ENCODE measurements at regions not wholly inside any gene's neighbourhood (a gene's known extent, or its start where the extent isn't known, plus 50 kb on each side); places are given as distances from the start of the nearest gene placed in this dataset.

DNA sequence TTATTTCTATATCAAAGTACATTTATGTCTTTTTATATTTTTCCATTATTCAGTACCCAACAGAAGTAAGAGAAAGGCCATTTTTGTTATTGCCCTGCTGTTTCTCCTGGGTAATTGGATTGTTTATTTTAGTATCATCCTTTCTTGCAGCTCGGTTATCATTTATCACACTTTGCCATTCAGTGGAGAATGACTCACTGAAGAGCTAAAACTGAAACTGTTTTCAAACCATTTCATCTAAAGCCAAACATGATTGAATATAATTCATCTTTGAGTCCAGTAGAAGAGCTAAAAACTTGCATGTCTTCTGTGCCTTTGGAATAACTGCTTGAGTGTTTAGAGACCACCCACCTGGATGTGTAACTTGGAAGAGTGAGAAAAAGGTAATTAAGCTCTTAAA lies 139.5 kb upstream of the PRDM9 start:
- H3K4me1 Mint-ChIP-seq, result peaks cover 0 to 3% of the 10 kb centered on the region in 2 experiments; a peak in 1 of 4 replicates
- Histone ChIP-seq H4K5ac (ENCODE audit: insufficient read length, low read depth, low read length) (no peak overlapping the region), H3K9ac (ENCODE audit: extremely low read depth, insufficient read length, low read length) (no peak overlapping the region), H2BK15ac (ENCODE audit: low read depth, low read length) (no peak overlapping the region), H3K27me3 (ENCODE audit: insufficient read depth, low read length) (no peaks in the 10 kb centered on the region), H2AK5ac (ENCODE audit: insufficient read length, low read length) (no peak overlapping the region), H3K14ac (ENCODE audit: insufficient read depth, low read length) (no peak overlapping the region), H3K27ac (ENCODE audit: insufficient read length, low read depth, low read length) (no peak overlapping the region), H3K4me1 (ENCODE audit: insufficient read depth, low read length) (no peaks in the 10 kb centered on the region), H2BK12ac (ENCODE audit: insufficient read length, low read depth, low read length) (no peak overlapping the region), H3K56ac (ENCODE audit: insufficient read length, low read depth, low read length) (no peak overlapping the region), H3K23me2 (ENCODE audit: insufficient read length, low read depth, low read length, poor library complexity, severe bottlenecking) (no peaks in the 10 kb centered on the region), H2BK120ac (ENCODE audit: low read depth, low read length, poor library complexity, severe bottlenecking) (no peak overlapping the region), H3K79me2 (ENCODE audit: insufficient read depth, low read length) (no peaks in the 10 kb centered on the region), H4K20me1 (ENCODE audit: control insufficient read depth, insufficient read depth, insufficient read length) (no peaks in the 10 kb centered on the region), H3K9me3 (ENCODE audit: control insufficient read depth, low read depth, low read length) (no peaks in the 10 kb centered on the region), H3K79me1 (ENCODE audit: insufficient read depth, low read depth, low read length, poor library complexity, severe bottlenecking) (no peaks in the 10 kb centered on the region), H3T11ph (ENCODE audit: low read length) (no peak overlapping the region), H4K8ac (replicated peaks; ENCODE audit: insufficient read length, low read depth, low read length) (no peak overlapping the region), H3K18ac (ENCODE audit: insufficient read length, low read depth, low read length) (no peak overlapping the region), H2BK20ac (ENCODE audit: low read depth, low read length, poor library complexity, severe bottlenecking) (no peak overlapping the region), H3K4me2 (ENCODE audit: insufficient read depth, insufficient read length, low read length) (no peak overlapping the region), H3K23ac (ENCODE audit: insufficient read length, low read depth, low read length) (no peak overlapping the region), H4K91ac (ENCODE audit: insufficient read length, low read depth, low read length) (no peak overlapping the region), H2BK5ac (ENCODE audit: insufficient read length, low read length) (no peak overlapping the region), H2AFZ (ENCODE audit: low read length) (no peak overlapping the region), H3K4ac (ENCODE audit: low read depth, low read length) (no peak overlapping the region)
- H3K27me3 Mint-ChIP-seq (ENCODE audit: low read depth), result no peaks in the 10 kb centered on the region
- H3K9me3 Mint-ChIP-seq, result peaks cover 0 to 4% of the 10 kb centered on the region in 2 experiments; a peak in 1 of 5 replicates
- H3K27ac Mint-ChIP-seq, result no peak overlapping the region
- TF ChIP-seq, protein P1, sequence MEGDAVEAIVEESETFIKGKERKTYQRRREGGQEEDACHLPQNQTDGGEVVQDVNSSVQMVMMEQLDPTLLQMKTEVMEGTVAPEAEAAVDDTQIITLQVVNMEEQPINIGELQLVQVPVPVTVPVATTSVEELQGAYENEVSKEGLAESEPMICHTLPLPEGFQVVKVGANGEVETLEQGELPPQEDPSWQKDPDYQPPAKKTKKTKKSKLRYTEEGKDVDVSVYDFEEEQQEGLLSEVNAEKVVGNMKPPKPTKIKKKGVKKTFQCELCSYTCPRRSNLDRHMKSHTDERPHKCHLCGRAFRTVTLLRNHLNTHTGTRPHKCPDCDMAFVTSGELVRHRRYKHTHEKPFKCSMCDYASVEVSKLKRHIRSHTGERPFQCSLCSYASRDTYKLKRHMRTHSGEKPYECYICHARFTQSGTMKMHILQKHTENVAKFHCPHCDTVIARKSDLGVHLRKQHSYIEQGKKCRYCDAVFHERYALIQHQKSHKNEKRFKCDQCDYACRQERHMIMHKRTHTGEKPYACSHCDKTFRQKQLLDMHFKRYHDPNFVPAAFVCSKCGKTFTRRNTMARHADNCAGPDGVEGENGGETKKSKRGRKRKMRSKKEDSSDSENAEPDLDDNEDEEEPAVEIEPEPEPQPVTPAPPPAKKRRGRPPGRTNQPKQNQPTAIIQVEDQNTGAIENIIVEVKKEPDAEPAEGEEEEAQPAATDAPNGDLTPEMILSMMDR (conservative IDR thresholded peaks at IDR 0.05), result no peak
- DNase-seq, result no peak
- no peak overlapping the region for H3K4me3 Mint-ChIP-seq
- WGBS (ENCODE audit: extremely low coverage, insufficient read length, low lambda C conversion rate), result no CpG with 5 or more reads among the region's 1 CpG
- H3K36me3 Mint-ChIP-seq (ENCODE audit: insufficient read depth in 1 of 3, low read depth in 3 of 3), result peaks cover 0 to 2% (median under 1%) of the 10 kb centered on the region in 3 experiments; a peak in 3 of 7 replicates

All from H9 (cell line).